ENCODE measurements at regions not wholly inside any gene's neighbourhood (a gene's known extent, or its start where the extent isn't known, plus 50 kb on each side); places are given as distances from the start of the nearest gene placed in this dataset.
"Not testable (repeated sequence)": the region's sequence is repeated elsewhere in the genome, so short reads cannot be mapped to it uniquely, and the experiment has no call there.

DNA sequence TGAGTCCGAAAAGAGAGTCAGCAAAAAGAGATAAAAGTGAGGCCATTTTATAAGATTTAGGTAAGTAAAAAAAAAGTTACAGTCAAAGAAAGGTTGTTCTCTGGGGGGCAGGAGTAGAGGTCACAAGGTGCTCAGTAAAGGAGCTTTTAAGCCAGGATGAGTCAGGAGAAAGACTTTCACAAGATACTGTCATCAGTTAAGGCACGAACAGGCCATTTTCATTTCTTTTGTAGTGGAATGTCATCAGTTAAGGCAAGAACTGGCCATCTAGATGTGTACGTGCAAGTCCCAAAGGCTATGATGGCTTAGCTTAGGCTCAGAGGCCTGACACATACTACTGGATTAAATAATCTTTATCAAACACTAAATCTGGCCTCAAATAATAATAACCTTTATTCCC is 1207.3 kb upstream of the FAM98A start:
- no peak for DNase-seq

DNA sequence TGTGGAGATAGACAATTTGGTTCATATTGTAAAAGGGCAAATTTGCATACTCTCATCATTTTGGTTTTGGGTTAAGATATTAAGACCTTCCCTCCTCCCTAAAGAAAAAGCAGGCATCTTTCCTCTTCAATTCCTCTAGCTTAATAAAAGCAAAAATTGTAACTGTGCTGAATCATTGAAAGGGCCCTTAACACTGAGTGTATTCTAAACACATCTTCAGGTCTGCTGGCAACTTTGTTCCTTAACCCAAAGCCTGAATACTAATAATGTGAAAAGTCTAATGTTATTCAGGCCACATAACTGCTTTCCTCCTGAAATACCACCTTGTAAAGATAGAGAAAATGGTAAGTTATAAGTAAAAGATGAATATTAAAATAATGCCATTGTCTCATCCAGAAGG is 1200.5 kb upstream of the FAM98A start:
- DNase-seq, result no peak

DNA sequence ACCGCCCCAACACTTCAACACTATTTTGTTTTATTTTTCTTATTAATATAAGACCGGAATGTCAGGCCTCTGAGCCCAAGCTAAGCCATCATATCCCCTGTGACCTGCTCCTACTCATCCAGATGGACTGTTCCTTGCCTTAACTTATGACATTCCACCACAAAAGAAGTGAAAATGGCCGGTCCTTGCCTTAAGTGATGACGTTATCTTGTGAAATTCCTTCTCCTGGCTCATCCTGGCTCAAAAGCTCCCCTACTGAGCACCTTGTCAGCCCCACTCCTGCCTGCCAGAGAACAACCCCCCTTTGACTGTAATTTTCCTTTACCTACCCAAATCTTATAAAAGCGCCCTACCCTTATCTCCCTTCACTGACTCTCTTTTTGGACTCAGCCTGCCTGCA is 1196.5 kb upstream of the FAM98A start:
- DNase-seq, result not testable (repeated sequence)

GRCh38 chr2:34789169-34789568 is 1190.1 kb upstream of the FAM98A start:
- DNase-seq, result no peak

- no peak for DNase-seq
Observed at GRCh38 chr2:34787341-34787740, 1188.2 kb upstream of the FAM98A start.

- DNase-seq, result no peak
Observed at GRCh38 chr2:34785206-34785785, 1186.2 kb upstream of the FAM98A start.

GRCh38 chr2:34784701-34785100 is 1185.6 kb upstream of the FAM98A start:
- no peak for DNase-seq

GRCh38 chr2:34750742-34751141 is 1151.6 kb upstream of the FAM98A start:
- DNase-seq, result not testable (repeated sequence)

DNA sequence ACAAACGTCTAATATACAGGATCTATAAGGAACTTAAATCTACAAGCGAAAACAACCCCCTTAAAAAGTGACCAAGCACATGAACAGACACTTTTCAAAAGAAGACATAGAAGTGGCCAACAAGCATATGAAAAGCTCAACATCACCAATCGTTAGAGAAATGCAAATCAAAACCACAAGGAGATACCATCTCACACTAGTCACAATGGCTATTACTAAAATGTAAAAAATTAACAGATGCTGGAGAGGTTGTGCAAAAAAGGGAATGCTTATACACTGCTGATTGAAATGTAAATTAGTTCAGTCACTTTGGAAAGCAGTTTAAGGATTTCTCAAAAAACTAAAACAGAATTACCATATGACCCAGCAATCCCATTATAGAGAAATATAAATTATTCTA is 1148.5 kb upstream of the FAM98A start:
- no peak for DNase-seq

GRCh38 chr2:34738691-34739090 is 1139.6 kb upstream of the FAM98A start:
- DNase-seq, result no peak

DNA sequence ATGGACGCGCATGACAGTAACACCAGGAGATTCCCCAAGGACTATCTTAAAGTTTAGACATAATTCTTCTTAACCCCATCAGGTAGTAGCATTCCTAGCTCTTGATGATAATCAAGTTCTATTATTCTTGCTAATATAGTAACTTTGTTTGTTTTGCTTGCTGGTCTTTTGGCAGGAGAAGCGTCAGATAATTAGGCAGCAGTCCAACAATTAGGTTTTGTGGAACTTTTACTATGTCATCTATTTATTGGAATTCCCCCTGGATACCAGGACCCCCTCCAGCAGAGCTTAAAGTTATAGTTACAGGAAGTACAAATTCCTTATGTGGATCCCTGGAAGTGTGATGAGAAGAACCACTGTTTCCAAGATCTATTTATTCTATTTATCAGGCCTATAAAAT is 1138.0 kb upstream of the FAM98A start:
- no peak for DNase-seq

DNA sequence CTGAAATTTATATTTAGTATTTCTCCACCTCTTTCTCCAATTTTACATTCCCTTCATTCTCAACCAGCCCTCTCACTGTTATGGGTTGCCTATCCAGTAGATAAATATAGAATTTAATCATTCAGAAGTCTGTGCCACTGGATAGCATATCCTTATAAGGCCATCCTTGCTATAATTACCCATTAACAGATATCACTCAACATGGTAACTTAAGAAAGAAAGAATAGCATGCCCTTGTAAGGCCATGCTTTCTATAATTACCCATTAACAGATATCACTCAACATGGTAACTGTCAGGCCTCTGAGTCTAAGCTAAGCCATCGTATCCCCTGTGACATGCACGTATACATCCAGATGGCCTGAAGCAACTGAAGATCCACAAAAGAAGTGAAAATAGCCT is 1137.4 kb upstream of the FAM98A start:
- no peak for DNase-seq

GRCh38 chr2:34734662-34735061 is 1135.6 kb upstream of the FAM98A start:
- no peak for DNase-seq

GRCh38 chr2:34734042-34734441 is 1134.9 kb upstream of the FAM98A start:
- no peak for DNase-seq

- no peak for DNase-seq
Observed at GRCh38 chr2:34731292-34731691, 1132.2 kb upstream of the FAM98A start.

DNA sequence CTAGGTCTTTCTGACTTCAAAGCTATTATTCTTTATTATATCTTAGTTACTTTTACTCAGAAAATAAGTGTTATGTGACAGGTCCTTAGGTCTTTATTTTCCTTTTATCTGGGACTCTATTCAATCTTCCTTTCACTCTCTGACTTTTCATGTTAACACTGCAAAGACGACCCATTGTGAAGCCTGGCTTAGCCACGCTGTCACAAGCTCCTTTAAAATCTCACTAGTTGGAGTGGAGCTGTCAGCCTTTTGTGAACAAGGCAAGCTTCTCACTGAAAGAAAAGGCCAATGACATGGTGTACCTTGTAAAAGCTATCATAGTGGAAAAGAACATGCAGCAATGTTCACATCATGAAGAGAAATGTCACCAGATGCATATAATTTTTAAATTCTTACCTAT is 1130.7 kb upstream of the FAM98A start:
- no peak for DNase-seq

DNA sequence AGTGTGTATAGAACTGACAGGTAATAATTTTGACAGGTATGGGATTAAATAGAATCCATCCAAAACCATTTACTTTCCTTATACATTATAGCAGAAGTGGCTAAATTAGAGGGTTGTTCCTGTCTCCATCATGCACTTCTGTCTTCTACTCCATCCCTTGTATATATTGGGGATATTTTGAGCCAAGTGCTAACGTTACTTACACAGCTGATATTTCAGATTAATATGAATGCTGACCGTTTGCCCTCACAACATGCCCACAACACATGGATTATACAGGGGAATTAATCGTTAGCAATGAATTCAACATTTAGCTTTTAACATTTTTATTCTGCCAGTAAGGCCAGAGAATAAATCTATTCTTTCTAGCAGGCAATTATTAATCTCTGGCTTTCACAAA is 1125.0 kb upstream of the FAM98A start:
- no peak for DNase-seq

DNA sequence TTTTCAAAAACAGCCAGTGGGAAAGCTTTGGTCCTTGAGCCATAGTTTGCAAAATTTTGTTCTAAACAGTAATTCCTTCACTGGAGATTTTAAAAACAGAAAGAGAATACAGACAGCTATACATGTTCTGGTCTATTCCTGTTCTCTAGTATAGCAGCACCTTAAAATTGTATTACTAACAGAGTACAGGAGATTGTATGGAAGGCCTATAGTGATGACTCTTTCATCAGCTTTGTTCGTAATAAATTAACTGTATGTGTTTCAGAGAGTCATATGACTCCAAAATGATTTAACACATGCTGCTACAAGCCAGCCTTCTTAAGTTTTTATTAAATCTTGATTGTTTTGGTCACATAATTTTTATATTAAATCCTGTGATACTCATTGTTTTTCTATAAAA is 1124.6 kb upstream of the FAM98A start:
- DNase-seq, result no peak

GRCh38 chr2:34719206-34719605 is 1120.1 kb upstream of the FAM98A start:
- DNase-seq, result no peak

DNA sequence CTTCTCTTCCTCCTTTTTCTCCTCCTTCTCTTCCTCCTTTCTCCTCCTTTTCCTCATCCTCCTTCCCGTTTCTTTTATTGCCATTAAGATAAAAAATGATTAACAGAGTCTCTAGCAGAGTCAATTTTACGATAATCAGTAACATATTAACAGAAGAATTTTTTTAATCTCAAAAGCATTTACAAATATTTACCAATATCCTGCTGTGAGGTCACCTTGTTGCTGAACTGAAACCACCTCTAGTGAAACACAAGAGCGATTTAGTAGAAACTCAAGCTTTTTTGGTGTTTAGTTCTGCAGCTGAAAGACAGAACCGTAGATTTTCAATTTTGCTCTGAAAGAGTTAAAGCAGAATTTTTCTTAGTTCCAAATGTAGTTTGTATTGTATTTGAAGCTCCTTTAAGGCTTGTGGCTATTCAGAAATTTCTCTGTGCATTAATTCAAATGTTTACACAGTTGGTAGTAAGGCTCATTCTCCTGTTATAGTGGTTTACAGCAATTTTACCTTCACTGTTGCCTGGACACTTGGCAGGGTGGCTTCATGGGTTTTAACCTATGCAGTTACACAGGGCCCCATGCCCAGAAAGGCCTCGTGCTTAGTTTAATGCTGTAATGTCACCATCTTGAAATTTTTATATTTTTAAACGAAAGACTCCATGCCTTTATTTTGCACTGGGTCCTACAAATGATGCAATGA is 1106.6 kb upstream of the FAM98A start:
- DNase-seq, result no peak

- no peak for DNase-seq
Observed at GRCh38 chr2:34703292-34703691, 1104.2 kb upstream of the FAM98A start.

- not testable (repeated sequence) for DNase-seq
Observed at GRCh38 chr2:34702391-34702790, 1103.3 kb upstream of the FAM98A start.

GRCh38 chr2:34677591-34677990 is 1078.5 kb upstream of the FAM98A start:
- not testable (repeated sequence) for DNase-seq

GRCh38 chr2:34677119-34677531 is 1078.0 kb upstream of the FAM98A start:
- not testable (repeated sequence) for DNase-seq

DNA sequence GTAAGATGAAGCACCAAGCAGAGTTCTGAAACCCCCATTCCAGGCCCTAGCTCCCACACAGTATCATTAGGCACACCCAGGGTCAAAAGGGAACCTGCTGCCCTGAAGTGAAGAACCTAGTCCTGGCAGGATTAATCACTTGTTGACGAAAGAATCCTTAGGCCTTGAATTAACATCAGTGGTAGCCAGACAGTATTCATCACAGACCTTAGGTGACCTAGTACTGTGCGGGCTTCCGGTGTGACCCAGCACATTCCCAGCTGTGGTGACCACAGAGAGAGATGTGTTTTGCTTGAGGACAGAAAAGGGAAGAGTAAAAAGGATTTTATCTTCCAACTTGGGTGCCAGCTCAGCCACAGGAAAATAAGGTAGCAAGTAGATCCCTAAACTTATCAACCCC is 1071.4 kb upstream of the FAM98A start:
- no peak for DNase-seq

Measured in activated T-cell treated with anti-CD3 and anti-CD28 coated beads, Interleukin-2, amount 50 U/mL, for 48 hours (primary cell).